CD4-positive, CD25-positive, alpha-beta regulatory T cell (primary cell): ENCODE measurements at regions not wholly inside any gene's neighbourhood (a gene's known extent, or its start where the extent isn't known, plus 50 kb on each side); places are given as distances from the start of the nearest gene placed in this dataset.

Experiments used
- ATAC-seq, 2 donors: fragments of 150-1000 bp; cut with Tn5 transposase; one replicate each; pipeline ENCODE4 v1.10.0; 2021; ENCODE audit warnings: low read depth in 2 of 2, moderate number of reproducible peaks in 2 of 2, moderate library complexity in 1 of 2
- DNase-seq, 3 donors: peaks; one replicate each; pipeline versions ENCODE4 v3.0.0 to v3.0.0-alpha.2; 2012 to 2022; ENCODE audit warnings: mixed read lengths in 1 of 3
- H3K27ac ChIP-seq: one replicate; pipeline ENCODE4 v1.7.0; 2013; ENCODE audit warnings: mild to moderate bottlenecking, low read length; ENCODE audit not compliant: insufficient read depth, poor library complexity, severe bottlenecking
- H3K27me3 ChIP-seq: one replicate; pipeline ENCODE4 v1.7.0; 2013; ENCODE audit warnings: low read length; ENCODE audit not compliant: control insufficient read depth, insufficient read depth
- H3K36me3 ChIP-seq: one replicate; pipeline ENCODE4 v1.7.0; 2013; ENCODE audit warnings: mild to moderate bottlenecking, low read length, moderate library complexity; ENCODE audit not compliant: control insufficient read depth, insufficient read depth
- H3K4me1 ChIP-seq: 2 replicates; pipeline ENCODE4 v1.7.0; 2013; ENCODE audit warnings: mild to moderate bottlenecking, low read length; ENCODE audit not compliant: insufficient read depth, control insufficient read depth, poor library complexity, severe bottlenecking
- H3K4me3 ChIP-seq: one replicate; pipeline ENCODE4 v1.7.0; 2013; ENCODE audit warnings: low read depth, mild to moderate bottlenecking, low read length, moderate library complexity
- H3K9me3 ChIP-seq, 2 experiments: 1 replicate in 1 of 2; 2 replicates in 1 of 2; pipeline ENCODE4 v1.7.0; 2013; ENCODE audit warnings: low read length in 2 of 2, mild to moderate bottlenecking in 1 of 2, moderate library complexity in 1 of 2; ENCODE audit not compliant: control insufficient read depth in 2 of 2
- H3K27ac Mint-ChIP-seq, 3 donors: one replicate each; pipeline ENCODE4 v1.8.0; 2020 to 2022; ENCODE audit warnings: mild to moderate bottlenecking in 3 of 3, mixed read lengths in 3 of 3, moderate library complexity in 2 of 3
- H3K27me3 Mint-ChIP-seq: one replicate; pipeline ENCODE4 v1.8.0; 2022; ENCODE audit warnings: mild to moderate bottlenecking, mixed read lengths
- H3K36me3 Mint-ChIP-seq: one replicate; pipeline ENCODE4 v1.8.0; 2020; ENCODE audit warnings: mixed read lengths
- H3K4me1 Mint-ChIP-seq, 4 donors: one replicate each; pipeline ENCODE4 v1.8.0; 2020 to 2022; ENCODE audit warnings: mixed read lengths in 4 of 4, mild to moderate bottlenecking in 1 of 4
- H3K4me3 Mint-ChIP-seq, 4 donors: one replicate each; pipeline ENCODE4 v1.8.0; 2020 to 2022; ENCODE audit warnings: mild to moderate bottlenecking in 4 of 4, mixed read lengths in 4 of 4, moderate library complexity in 3 of 4
- H3K9me3 Mint-ChIP-seq, 7 donors: one replicate each; pipeline ENCODE4 v1.8.0; 2020 to 2022; ENCODE audit warnings: mixed read lengths in 7 of 7, mild to moderate bottlenecking in 3 of 7, moderate library complexity in 2 of 7

GRCh38 chr5:98461485-98461884 lies 312.0 kb upstream of the RGMB start:
- Histone ChIP-seq H3K36me3 (no peaks in the 10 kb centered on the region), H3K4me3 (no peak overlapping the region), H3K4me1 (no peaks in the 10 kb centered on the region), H3K27ac (no peak overlapping the region), H3K27me3 (no peaks in the 10 kb centered on the region), H3K9me3 (no peaks in the 10 kb centered on the region)
- H3K36me3 Mint-ChIP-seq, result no peaks in the 10 kb centered on the region
- peaks cover 4% of the 10 kb centered on the region for H3K27me3 Mint-ChIP-seq
- no peak overlapping the region for H3K27ac Mint-ChIP-seq
- H3K4me1 Mint-ChIP-seq, result no peaks in the 10 kb centered on the region
- no peak overlapping the region for H3K4me3 Mint-ChIP-seq
- DNase-seq, result no peak
- peaks cover 0 to 6% (median 0%) of the 10 kb centered on the region in 7 donors for H3K9me3 Mint-ChIP-seq
- ATAC-seq, result no peak

- H3K9me3 ChIP-seq, result no peaks in the 10 kb centered on the region
- no peak overlapping the region for H3K27ac ChIP-seq
Observed at GRCh38 chr5:98463222-98463621, 310.2 kb upstream of the RGMB start.

GRCh38 chr5:98463676-98464075 lies 309.8 kb upstream of the RGMB start:
- Mint-ChIP-seq H3K27ac (no peak overlapping the region), H3K4me1 (no peaks in the 10 kb centered on the region), H3K36me3 (no peaks in the 10 kb centered on the region), H3K4me3 (no peak overlapping the region), H3K9me3 (peaks cover 0 to 12% (median 2%) of the 10 kb centered on the region in 7 donors), H3K27me3 (peaks cover 4% of the 10 kb centered on the region)
- ATAC-seq (no peak), DNase-seq (no peak)
- Histone ChIP-seq H3K27me3 (no peaks in the 10 kb centered on the region), H3K36me3 (no peaks in the 10 kb centered on the region), H3K4me3 (no peak overlapping the region), H3K27ac (no peak overlapping the region), H3K9me3 (no peaks in the 10 kb centered on the region), H3K4me1 (no peaks in the 10 kb centered on the region)

More at GRCh38 chr5:98463222-98463621, 310.2 kb upstream of the RGMB start:
- H3K27me3 Mint-ChIP-seq, result peaks cover 4% of the 10 kb centered on the region
- H3K4me1 Mint-ChIP-seq, result no peaks in the 10 kb centered on the region
- H3K36me3 ChIP-seq, result no peaks in the 10 kb centered on the region
- DNase-seq, result no peak
- H3K27me3 ChIP-seq, result no peaks in the 10 kb centered on the region
- H3K27ac Mint-ChIP-seq, result no peak overlapping the region
- no peak overlapping the region for H3K4me3 Mint-ChIP-seq
- no peak for ATAC-seq
- H3K4me3 ChIP-seq, result no peak overlapping the region
- no peaks in the 10 kb centered on the region for H3K36me3 Mint-ChIP-seq
- H3K4me1 ChIP-seq, result no peaks in the 10 kb centered on the region
- H3K9me3 Mint-ChIP-seq, result peaks cover 0 to 11% (median 2%) of the 10 kb centered on the region in 7 donors

- ATAC-seq (no peak), DNase-seq (no peak)
- H3K4me1 ChIP-seq, result no peaks in the 10 kb centered on the region
- H3K9me3 ChIP-seq, result no peaks in the 10 kb centered on the region
- Mint-ChIP-seq H3K9me3 (peaks cover 0 to 12% (median 2%) of the 10 kb centered on the region in 7 donors), H3K4me1 (no peaks in the 10 kb centered on the region), H3K4me3 (no peak overlapping the region), H3K36me3 (no peaks in the 10 kb centered on the region), H3K27me3 (peaks cover 4% of the 10 kb centered on the region), H3K27ac (no peak overlapping the region)
- H3K27me3 ChIP-seq, result no peaks in the 10 kb centered on the region
- H3K36me3 ChIP-seq, result no peaks in the 10 kb centered on the region
- H3K4me3 ChIP-seq, result no peak overlapping the region
- no peak overlapping the region for H3K27ac ChIP-seq
Observed at GRCh38 chr5:98464737-98465330, 308.6 kb upstream of the RGMB start.

GRCh38 chr5:98468188-98468869 lies 305.1 kb upstream of the RGMB start:
- Mint-ChIP-seq H3K27ac (peak overlapping the region in 1 of 3 donors; percentile 17), H3K27me3 (peaks cover 4% of the 10 kb centered on the region), H3K36me3 (no peaks in the 10 kb centered on the region), H3K9me3 (peaks cover 0 to 14% (median 2%) of the 10 kb centered on the region in 7 donors), H3K4me3 (no peak overlapping the region), H3K4me1 (no peaks in the 10 kb centered on the region)
- no peak overlapping the region for H3K4me3 ChIP-seq
- no peaks in the 10 kb centered on the region for H3K9me3 ChIP-seq
- H3K27me3 ChIP-seq, result no peaks in the 10 kb centered on the region
- ATAC-seq, result no peak
- H3K4me1 ChIP-seq, result no peaks in the 10 kb centered on the region
- no peak overlapping the region for H3K27ac ChIP-seq
- DNase-seq, result no peak
- H3K36me3 ChIP-seq, result no peaks in the 10 kb centered on the region

GRCh38 chr5:98470747-98471146 lies 302.7 kb upstream of the RGMB start:
- Mint-ChIP-seq H3K4me3 (no peak overlapping the region), H3K36me3 (no peaks in the 10 kb centered on the region), H3K9me3 (peaks cover 0 to 10% (median 2%) of the 10 kb centered on the region in 7 donors), H3K27me3 (no peaks in the 10 kb centered on the region), H3K4me1 (no peaks in the 10 kb centered on the region), H3K27ac (no peak overlapping the region)
- no peak overlapping the region for H3K27ac ChIP-seq
- no peak for DNase-seq
- H3K9me3 ChIP-seq, result no peaks in the 10 kb centered on the region
- H3K27me3 ChIP-seq, result no peaks in the 10 kb centered on the region
- no peaks in the 10 kb centered on the region for H3K4me1 ChIP-seq
- no peaks in the 10 kb centered on the region for H3K36me3 ChIP-seq
- ATAC-seq, result no peak
- no peak overlapping the region for H3K4me3 ChIP-seq

- Histone ChIP-seq H3K27ac (no peak overlapping the region), H3K36me3 (no peaks in the 10 kb centered on the region), H3K4me1 (no peaks in the 10 kb centered on the region), H3K4me3 (no peak overlapping the region), H3K27me3 (no peaks in the 10 kb centered on the region), H3K9me3 (no peaks in the 10 kb centered on the region)
- H3K27ac Mint-ChIP-seq, result no peak overlapping the region
- H3K4me1 Mint-ChIP-seq, result no peaks in the 10 kb centered on the region
- H3K9me3 Mint-ChIP-seq, result peaks cover 0 to 10% (median 2%) of the 10 kb centered on the region in 7 donors
- no peaks in the 10 kb centered on the region for H3K36me3 Mint-ChIP-seq
- no peak for DNase-seq
- no peak for ATAC-seq
- no peaks in the 10 kb centered on the region for H3K27me3 Mint-ChIP-seq
- H3K4me3 Mint-ChIP-seq, result no peak overlapping the region
Observed at GRCh38 chr5:98471458-98471857, 302.0 kb upstream of the RGMB start.

GRCh38 chr5:98474216-98474615 lies 299.2 kb upstream of the RGMB start:
- Mint-ChIP-seq H3K4me3 (no peak overlapping the region), H3K4me1 (no peaks in the 10 kb centered on the region), H3K27me3 (no peaks in the 10 kb centered on the region), H3K27ac (peak overlapping the region in 1 of 3 donors; percentile 67), H3K9me3 (peaks cover 0 to 6% (median 0%) of the 10 kb centered on the region in 7 donors), H3K36me3 (no peaks in the 10 kb centered on the region)
- Histone ChIP-seq H3K9me3 (no peaks in the 10 kb centered on the region), H3K4me3 (no peak overlapping the region), H3K36me3 (no peaks in the 10 kb centered on the region), H3K27ac (no peak overlapping the region), H3K4me1 (no peaks in the 10 kb centered on the region), H3K27me3 (no peaks in the 10 kb centered on the region)
- DNase-seq, result no peak
- no peak for ATAC-seq
